Chondrocyte (in vitro differentiated cells): ENCODE measurements at regions not wholly inside any gene's neighbourhood (a gene's known extent, or its start where the extent isn't known, plus 50 kb on each side); places are given as distances from the start of the nearest gene placed in this dataset.
A peak's percentile ranks its signal among the peaks of the same experiment; 100 is the strongest.

Experiments used
- DNase-seq: peaks from one replicate; pipeline ENCODE4 v3.0.0; 2021; ENCODE audit warnings: mixed read lengths, low spot score
- H3K27ac Mint-ChIP-seq: one replicate; pipeline ENCODE4 v1.8.0; 2021; ENCODE audit warnings: mild to moderate bottlenecking, moderate library complexity, mixed read lengths; ENCODE audit not compliant: unreplicated experiment
- H3K27me3 Mint-ChIP-seq: 2 replicates; pipeline ENCODE4 v1.8.0; 2021; ENCODE audit warnings: low read depth, mixed read lengths
- H3K36me3 Mint-ChIP-seq: 2 replicates; pipeline ENCODE4 v1.8.0; 2021; ENCODE audit warnings: low read depth, mixed read lengths
- H3K4me1 Mint-ChIP-seq: 2 replicates; pipeline ENCODE4 v1.8.0; 2021; ENCODE audit warnings: low read depth, mild to moderate bottlenecking, mixed read lengths
- H3K4me3 Mint-ChIP-seq: one replicate; pipeline ENCODE4 v1.8.0; 2021; ENCODE audit warnings: mild to moderate bottlenecking, moderate library complexity, mixed read lengths; ENCODE audit not compliant: unreplicated experiment
- H3K9me3 Mint-ChIP-seq: 2 replicates; pipeline ENCODE4 v1.8.0; 2021; ENCODE audit warnings: low read depth, mixed read lengths
- TF ChIP-seq, protein P1 (sequence below): fragments of 200-600 bp; sonication (generic); IDR thresholded peaks from 2 replicates; pipeline ENCODE4 v1.5.0; 2021; ENCODE audit warnings: antibody characterized with exemption, mild to moderate bottlenecking, moderate library complexity

DNA sequence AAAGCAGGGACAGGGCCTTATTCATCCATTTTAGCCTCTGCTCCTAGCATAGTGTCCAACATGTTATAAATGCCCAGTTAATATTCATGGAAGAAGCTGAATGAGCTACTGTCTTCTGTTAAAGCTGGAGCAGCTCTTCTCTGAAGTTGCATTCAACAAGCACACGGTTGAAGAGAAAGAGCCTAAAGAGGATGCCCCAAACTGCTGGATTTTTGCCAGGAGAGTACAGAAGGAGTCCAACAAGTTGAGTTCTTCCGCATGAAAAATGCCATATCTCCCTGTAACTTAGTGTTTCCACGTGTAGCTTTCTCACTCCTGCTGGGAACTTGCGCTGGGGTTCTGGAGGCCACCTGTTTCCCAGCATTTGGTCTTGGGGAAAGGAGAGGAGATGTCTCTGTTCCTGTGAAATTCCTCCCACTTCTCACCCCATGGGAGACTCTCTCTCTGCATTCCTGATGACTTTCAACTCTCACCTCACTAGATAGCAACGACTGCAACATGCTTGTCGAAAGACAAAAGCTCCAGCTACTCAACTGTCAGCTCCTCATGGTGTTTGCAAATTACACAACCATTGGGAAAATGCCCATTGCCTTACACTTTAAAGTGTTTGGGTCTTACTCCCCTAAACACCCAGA, 122.8 kb downstream of the KIF4B start:
- Mint-ChIP-seq H3K4me3 (no peak overlapping the region), H3K27ac (no peak overlapping the region), H3K27me3 (peaks cover 39% of the 10 kb centered on the region), H3K36me3 (no peaks in the 10 kb centered on the region), H3K4me1 (no peaks in the 10 kb centered on the region), H3K9me3 (no peaks in the 10 kb centered on the region)
- TF ChIP-seq, protein P1, sequence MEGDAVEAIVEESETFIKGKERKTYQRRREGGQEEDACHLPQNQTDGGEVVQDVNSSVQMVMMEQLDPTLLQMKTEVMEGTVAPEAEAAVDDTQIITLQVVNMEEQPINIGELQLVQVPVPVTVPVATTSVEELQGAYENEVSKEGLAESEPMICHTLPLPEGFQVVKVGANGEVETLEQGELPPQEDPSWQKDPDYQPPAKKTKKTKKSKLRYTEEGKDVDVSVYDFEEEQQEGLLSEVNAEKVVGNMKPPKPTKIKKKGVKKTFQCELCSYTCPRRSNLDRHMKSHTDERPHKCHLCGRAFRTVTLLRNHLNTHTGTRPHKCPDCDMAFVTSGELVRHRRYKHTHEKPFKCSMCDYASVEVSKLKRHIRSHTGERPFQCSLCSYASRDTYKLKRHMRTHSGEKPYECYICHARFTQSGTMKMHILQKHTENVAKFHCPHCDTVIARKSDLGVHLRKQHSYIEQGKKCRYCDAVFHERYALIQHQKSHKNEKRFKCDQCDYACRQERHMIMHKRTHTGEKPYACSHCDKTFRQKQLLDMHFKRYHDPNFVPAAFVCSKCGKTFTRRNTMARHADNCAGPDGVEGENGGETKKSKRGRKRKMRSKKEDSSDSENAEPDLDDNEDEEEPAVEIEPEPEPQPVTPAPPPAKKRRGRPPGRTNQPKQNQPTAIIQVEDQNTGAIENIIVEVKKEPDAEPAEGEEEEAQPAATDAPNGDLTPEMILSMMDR, result no peak
- DNase-seq, result no peak

DNA sequence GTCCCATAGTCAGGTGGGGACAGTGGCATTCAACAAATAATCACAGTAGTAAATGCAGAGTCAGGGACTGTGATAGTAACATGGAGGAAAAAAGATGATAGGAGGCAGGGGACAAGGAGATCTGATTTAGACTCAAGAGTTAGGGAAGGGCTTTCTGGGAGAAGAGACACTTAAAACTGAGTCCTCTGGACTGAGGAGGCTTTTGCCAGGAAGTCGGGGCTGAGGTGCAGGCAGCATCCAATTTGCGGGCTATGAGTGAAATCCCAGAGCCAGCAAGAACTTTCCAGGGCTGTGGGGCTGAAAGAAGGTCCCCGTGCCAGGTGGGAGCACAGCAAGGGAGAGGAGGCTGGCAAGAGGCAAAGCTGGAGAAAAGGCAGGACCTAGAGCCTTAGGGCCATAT, 124.1 kb downstream of the KIF4B start:
- Mint-ChIP-seq H3K27me3 (peaks cover 35% of the 10 kb centered on the region), H3K36me3 (no peaks in the 10 kb centered on the region), H3K4me3 (no peak overlapping the region), H3K4me1 (no peaks in the 10 kb centered on the region), H3K27ac (no peak overlapping the region), H3K9me3 (no peaks in the 10 kb centered on the region)
- DNase-seq, result no peak
- TF ChIP-seq, protein P1, result no peak

DNA sequence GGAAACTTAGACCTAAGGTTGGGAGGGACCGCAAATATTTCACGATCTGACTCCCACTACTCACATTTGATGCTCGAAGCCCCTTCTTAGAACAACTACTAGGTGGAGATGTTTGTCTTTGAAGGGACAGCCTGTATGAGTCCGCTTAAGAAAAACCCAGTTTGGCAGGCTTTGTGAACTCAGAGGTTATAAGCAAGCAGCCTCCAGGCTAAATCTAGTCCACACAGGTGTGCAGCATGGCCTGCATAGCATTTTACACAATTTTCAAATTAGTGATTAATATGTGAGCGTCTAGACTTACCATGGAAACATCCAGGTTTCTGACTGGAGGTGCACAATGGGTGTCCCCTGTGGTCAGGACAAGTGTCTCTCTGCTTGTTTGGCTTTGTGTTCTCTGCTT, 127.1 kb downstream of the KIF4B start:
- no peak overlapping the region for H3K4me3 Mint-ChIP-seq
- H3K4me1 Mint-ChIP-seq, result no peaks in the 10 kb centered on the region
- peaks cover 35% of the 10 kb centered on the region for H3K27me3 Mint-ChIP-seq
- H3K36me3 Mint-ChIP-seq, result no peaks in the 10 kb centered on the region
- TF ChIP-seq, protein P1, result no peak
- no peaks in the 10 kb centered on the region for H3K9me3 Mint-ChIP-seq
- no peak for DNase-seq
- H3K27ac Mint-ChIP-seq, result no peak overlapping the region

DNA sequence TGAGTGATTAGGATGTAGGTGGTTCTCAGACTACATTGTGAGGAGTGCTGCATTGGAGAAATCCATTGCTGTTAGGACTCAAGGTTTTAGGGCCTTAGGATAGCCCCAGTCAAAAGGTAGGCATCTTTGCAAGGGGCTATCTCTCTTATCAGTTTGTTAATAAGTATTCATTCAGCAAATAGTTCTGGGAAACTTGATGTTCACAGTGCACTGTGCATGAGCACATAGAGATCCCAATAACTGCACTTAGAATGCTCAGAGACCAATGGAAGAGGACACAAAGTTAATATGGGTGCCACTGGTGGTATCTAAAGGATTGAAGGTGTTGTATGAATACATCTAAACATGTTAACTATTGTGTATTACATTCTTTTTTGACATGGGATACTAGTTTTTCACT, 131.4 kb downstream of the KIF4B start:
- H3K4me3 Mint-ChIP-seq, result no peak overlapping the region
- no peak overlapping the region for H3K27ac Mint-ChIP-seq
- TF ChIP-seq, protein P1, result no peak
- no peaks in the 10 kb centered on the region for H3K9me3 Mint-ChIP-seq
- H3K36me3 Mint-ChIP-seq, result no peaks in the 10 kb centered on the region
- no peak for DNase-seq
- no peaks in the 10 kb centered on the region for H3K4me1 Mint-ChIP-seq
- peaks cover 42% of the 10 kb centered on the region for H3K27me3 Mint-ChIP-seq

DNA sequence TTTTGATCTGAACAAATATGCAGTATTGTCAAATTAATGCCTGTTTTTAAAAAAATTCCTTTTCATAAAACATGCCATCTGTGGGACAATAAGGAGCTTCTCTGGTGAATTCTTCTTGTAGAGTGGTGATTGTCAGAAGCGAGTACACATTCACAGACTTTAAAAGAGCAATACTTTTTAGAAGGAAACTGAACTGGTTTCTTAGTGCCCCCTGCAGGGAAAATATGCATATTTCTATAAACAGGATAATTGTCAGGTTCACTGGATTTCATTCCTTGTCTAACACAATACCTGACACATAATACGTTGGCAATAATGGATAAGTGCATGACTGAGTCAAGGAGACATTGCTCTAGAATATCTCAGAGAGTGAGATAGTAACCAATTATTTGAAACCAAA, 133.7 kb downstream of the KIF4B start:
- Mint-ChIP-seq H3K4me3 (no peak overlapping the region), H3K36me3 (no peaks in the 10 kb centered on the region), H3K27me3 (peaks cover 32% of the 10 kb centered on the region), H3K9me3 (no peaks in the 10 kb centered on the region), H3K27ac (no peak overlapping the region), H3K4me1 (no peaks in the 10 kb centered on the region)
- TF ChIP-seq, protein P1, result peak; percentile 73
- no peak for DNase-seq
